Cardiac fibroblast (primary cell): ENCODE measurements at regions not wholly inside any gene's neighbourhood (a gene's known extent, or its start where the extent isn't known, plus 50 kb on each side); places are given as distances from the start of the nearest gene placed in this dataset.

Source experiments
- DNase-seq, 2 donors: peaks; one replicate each; pipeline versions ENCODE4 v3.0.0 to v3.0.0-alpha.2; 2010; ENCODE audit warnings: low read depth in 2 of 2
- H3K4me3 ChIP-seq, 2 donors: replicated peaks in 1 of 2; 1 replicate in 1 of 2; 2 replicates in 1 of 2; pipeline ENCODE4 v1.5.1; 2011; ENCODE audit warnings: low read depth in 2 of 2, low read length in 2 of 2, mild to moderate bottlenecking in 2 of 2, moderate library complexity in 1 of 2
- TF ChIP-seq, protein P1 (sequence below): IDR thresholded peaks from one replicate; pipeline ENCODE4 v1.5.1; 2011; ENCODE audit warnings: low read depth, mild to moderate bottlenecking, low read length, inconsistent platforms

GRCh38 chr11:42025121-42025803, 565.8 kb upstream of the LRRC4C start:
- TF ChIP-seq, protein P1, sequence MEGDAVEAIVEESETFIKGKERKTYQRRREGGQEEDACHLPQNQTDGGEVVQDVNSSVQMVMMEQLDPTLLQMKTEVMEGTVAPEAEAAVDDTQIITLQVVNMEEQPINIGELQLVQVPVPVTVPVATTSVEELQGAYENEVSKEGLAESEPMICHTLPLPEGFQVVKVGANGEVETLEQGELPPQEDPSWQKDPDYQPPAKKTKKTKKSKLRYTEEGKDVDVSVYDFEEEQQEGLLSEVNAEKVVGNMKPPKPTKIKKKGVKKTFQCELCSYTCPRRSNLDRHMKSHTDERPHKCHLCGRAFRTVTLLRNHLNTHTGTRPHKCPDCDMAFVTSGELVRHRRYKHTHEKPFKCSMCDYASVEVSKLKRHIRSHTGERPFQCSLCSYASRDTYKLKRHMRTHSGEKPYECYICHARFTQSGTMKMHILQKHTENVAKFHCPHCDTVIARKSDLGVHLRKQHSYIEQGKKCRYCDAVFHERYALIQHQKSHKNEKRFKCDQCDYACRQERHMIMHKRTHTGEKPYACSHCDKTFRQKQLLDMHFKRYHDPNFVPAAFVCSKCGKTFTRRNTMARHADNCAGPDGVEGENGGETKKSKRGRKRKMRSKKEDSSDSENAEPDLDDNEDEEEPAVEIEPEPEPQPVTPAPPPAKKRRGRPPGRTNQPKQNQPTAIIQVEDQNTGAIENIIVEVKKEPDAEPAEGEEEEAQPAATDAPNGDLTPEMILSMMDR = no peak
- H3K4me3 ChIP-seq = no peak overlapping the region
- DNase-seq = peak; percentile 27 to 34

GRCh38 chr11:42034826-42035225, 575.4 kb upstream of the LRRC4C start:
- no peak for DNase-seq
- TF ChIP-seq, protein P1 = no peak
- no peak overlapping the region for H3K4me3 ChIP-seq

DNA sequence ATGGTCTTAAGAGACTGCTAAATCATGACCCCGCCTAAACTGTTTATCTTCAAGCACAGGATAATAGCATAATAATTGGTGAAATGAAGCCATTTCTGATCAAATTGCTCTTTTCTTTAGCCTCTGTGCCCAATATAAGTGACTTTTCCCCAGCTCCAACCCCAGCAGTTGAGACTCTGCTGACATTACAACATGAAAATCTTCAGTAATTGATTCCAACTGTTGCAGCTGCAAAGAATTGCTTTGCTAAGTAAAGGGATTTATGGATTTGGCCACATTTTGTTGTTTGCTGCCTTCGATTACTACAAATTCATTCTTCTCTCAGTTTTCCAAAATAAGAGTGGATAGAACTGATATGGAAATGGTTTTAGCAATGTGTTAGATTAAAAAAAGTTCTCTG, 576.7 kb upstream of the LRRC4C start:
- H3K4me3 ChIP-seq = no peak overlapping the region
- DNase-seq = no peak
- TF ChIP-seq, protein P1 = no peak

- peak; percentile 9 to 49 for DNase-seq
- TF ChIP-seq, protein P1 = no peak
- no peak overlapping the region for H3K4me3 ChIP-seq
These were observed 583.9 kb upstream of the LRRC4C start for GRCh38 chr11:42043312-42043711.

DNA sequence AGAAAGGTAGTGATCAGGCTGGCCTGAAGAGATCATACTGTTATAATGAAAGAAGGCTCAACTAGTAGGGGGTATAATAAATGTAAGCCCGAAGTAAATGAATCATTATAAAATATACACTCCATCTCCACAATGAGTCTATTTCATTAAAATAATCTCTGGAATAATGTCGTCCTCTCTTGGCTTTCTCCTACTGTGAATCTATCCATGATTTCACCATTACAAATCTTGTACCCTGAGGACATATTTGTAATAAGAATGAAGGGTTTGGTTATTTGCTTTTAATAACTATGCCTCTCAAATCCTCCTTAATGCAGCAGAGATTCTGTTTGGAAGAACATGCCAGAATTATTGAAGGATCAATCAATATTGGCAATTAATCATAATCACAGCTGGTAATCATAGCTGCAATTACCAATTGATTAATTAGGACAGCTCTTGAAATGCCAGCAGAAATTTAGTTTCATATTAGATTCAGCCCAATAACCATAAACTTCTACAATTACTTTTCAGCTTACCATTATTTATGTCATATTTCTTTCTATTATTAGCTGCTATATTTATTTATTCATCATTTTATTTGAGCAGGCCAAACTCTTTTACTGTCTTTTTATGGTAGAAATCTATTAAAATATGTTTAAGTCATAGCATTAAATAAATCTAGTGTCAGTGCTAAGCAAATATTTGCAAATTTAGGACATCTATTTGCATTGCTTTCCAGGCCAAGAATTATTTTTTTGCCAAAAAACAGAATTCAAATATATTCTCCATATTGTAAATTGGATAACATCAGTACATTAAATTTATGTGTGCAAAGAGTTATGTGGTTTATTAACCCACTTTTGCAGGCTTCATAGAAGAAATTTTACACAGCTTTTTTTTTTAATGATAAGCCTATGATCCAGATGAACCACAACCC, 588.4 kb upstream of the LRRC4C start:
- no peak for DNase-seq
- TF ChIP-seq, protein P1 = no peak
- H3K4me3 ChIP-seq = no peak overlapping the region

DNA sequence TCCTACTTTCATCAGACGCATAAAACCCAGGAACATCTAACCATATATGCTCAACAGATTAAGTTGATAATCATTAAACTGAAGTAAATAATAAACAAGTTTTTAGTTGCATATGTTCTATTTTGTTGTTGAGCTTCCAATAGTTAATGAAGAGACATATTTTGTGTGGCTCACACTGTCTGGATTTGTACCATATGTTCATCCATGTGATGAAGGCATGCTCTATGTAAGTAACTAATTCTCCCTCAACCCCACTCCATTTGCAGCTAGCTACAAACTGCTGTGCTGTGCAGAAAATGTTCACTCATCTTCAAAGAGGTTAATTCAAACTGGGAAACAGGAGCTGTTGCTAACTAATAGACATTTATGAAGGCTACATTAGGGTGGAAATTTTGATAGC, 589.7 kb upstream of the LRRC4C start:
- no peak for DNase-seq
- H3K4me3 ChIP-seq = no peak overlapping the region
- TF ChIP-seq, protein P1 = no peak
